HCT116 (cell line): ENCODE measurements at regions not wholly inside any gene's neighbourhood (a gene's known extent, or its start where the extent isn't known, plus 50 kb on each side); places are given as distances from the start of the nearest gene placed in this dataset.

ENCODE experiments used
- ATAC-seq: fragments of 200-7000 bp; cut with Tn5 transposase; 2 replicates; pipeline ENCODE4 v1.9.1; 2020; ENCODE audit warnings: mild to moderate bottlenecking, moderate library complexity
- BruUV-seq: library from RNA; stranded (reverse); fragments of 400-500 nt; replicated peaks from 2 replicates; lab custom pipeline; 2021; lab: Mats Ljungman, UMichigan
- CTCF ChIA-PET: fragments of 300-600 bp; sonication (Branson Sonifier 250); formaldehyde crosslinking; loops from one replicate; lab custom pipeline; 2021; ENCODE audit warnings: antibody characterized with exemption; lab: Charles Lee
- POLR2A ChIA-PET: fragments of 300-600, 350-600 bp; sonication (Branson Sonifier 250); formaldehyde crosslinking; loops from one replicate; lab custom pipeline; 2021; ENCODE audit warnings: antibody characterized with exemption; lab: Charles Lee
- RAD21 ChIA-PET, 2 experiments: fragments of 300-600 bp; sonication (Branson Sonifier 250); formaldehyde crosslinking; loops; one replicate each; lab custom pipeline; 2023; ENCODE audit warnings: low total read pairs in 2 of 2; ENCODE audit not compliant: uncharacterized antibody in 2 of 2, unreplicated experiment in 2 of 2, low non-redundant PET in 1 of 2; lab: Charles Lee
- DNase-seq: peaks from one replicate; pipeline ENCODE4 v3.0.0-alpha.2; 2010; ENCODE audit warnings: low read depth, low spot score
- H2AFZ ChIP-seq: fragments of 200-600 bp; shearing (Covaris generic), sonication (generic); 2 replicates; pipeline ENCODE4 v1.6.1; 2017; ENCODE audit warnings: low read depth, mixed run types, mixed read lengths, antibody characterized with exemption, low read length; ENCODE audit not compliant: poor library complexity, severe bottlenecking
- H3K27ac ChIP-seq: 2 replicates; pipeline ENCODE4 v1.5.1; 2012; ENCODE audit warnings: low read depth, low read length
- H3K27me3 ChIP-seq: fragments of 200-600 bp; sonication (generic); 2 replicates; pipeline ENCODE4 v1.6.1; 2016; ENCODE audit warnings: mixed run types, low read length, mixed read lengths; ENCODE audit not compliant: insufficient read depth
- H3K36me3 ChIP-seq, 2 experiments: fragments of 200-500 bp in 1 of 2; fragments of 200-600 bp in 1 of 2; sonication (Bioruptor generic) in 1 of 2; sonication (generic) in 1 of 2; 2 replicates each; pipeline versions ENCODE4 v1.5.1 to v1.6.1; 2014 to 2016; ENCODE audit warnings: low read length in 2 of 2, inconsistent platforms in 1 of 2, mixed read lengths in 1 of 2, mixed run types in 1 of 2; ENCODE audit not compliant: insufficient read depth in 2 of 2, control insufficient read depth in 1 of 2
- H3K4me1 ChIP-seq, 2 experiments: fragments of 200-600 bp in 1 of 2; sonication (generic) in 1 of 2; 2 replicates each; pipeline versions ENCODE4 v1.5.1 to v1.6.1; 2012 to 2017; ENCODE audit warnings: low read length in 2 of 2, inconsistent platforms in 1 of 2, mild to moderate bottlenecking in 1 of 2, mixed read lengths in 1 of 2, mixed run types in 1 of 2, moderate library complexity in 1 of 2; ENCODE audit not compliant: insufficient read depth in 2 of 2, control insufficient read depth in 1 of 2
- H3K4me2 ChIP-seq: fragments of 200-600 bp; sonication (generic); 2 replicates; pipeline ENCODE4 v1.6.1; 2017; ENCODE audit warnings: mixed run types, low read length, mixed read lengths
- H3K4me3 ChIP-seq, 2 experiments: fragments of 200-600 bp in 1 of 2; sonication (generic) in 1 of 2; replicated peaks in 1 of 2; 2 replicates each; pipeline ENCODE4 v1.5.1; 2011 to 2016; ENCODE audit warnings: low read length in 2 of 2, control low read depth in 1 of 2, low read depth in 1 of 2, mild to moderate bottlenecking in 1 of 2, mixed read lengths in 1 of 2, mixed run types in 1 of 2
- H3K79me2 ChIP-seq: fragments of 200-600 bp; sonication (generic); 2 replicates; pipeline ENCODE4 v1.6.1; 2017; ENCODE audit warnings: mild to moderate bottlenecking, mixed run types, low read length, moderate library complexity, mixed read lengths; ENCODE audit not compliant: insufficient read depth
- H3K9ac ChIP-seq: fragments of 200-600 bp; sonication (generic); 2 replicates; pipeline ENCODE4 v1.6.1; 2016; ENCODE audit warnings: low read length, mixed read lengths
- H3K9me2 ChIP-seq: fragments of 200-600 bp; sonication (generic), shearing (Covaris generic); 2 replicates; pipeline ENCODE4 v1.6.1; 2017; ENCODE audit warnings: mixed run types, mild to moderate bottlenecking, moderate library complexity; ENCODE audit not compliant: insufficient read depth
- H3K9me3 ChIP-seq, 2 experiments: fragments of 200-500 bp in 1 of 2; fragments of 200-600 bp in 1 of 2; sonication (Bioruptor generic) in 1 of 2; sonication (generic) in 1 of 2; 2 replicates each; pipeline ENCODE4 v1.6.1; 2014 to 2017; ENCODE audit warnings: low read length in 2 of 2, mixed read lengths in 2 of 2, inconsistent platforms in 1 of 2, low read depth in 1 of 2, mild to moderate bottlenecking in 1 of 2, mixed run types in 1 of 2, moderate library complexity in 1 of 2; ENCODE audit not compliant: control insufficient read depth in 1 of 2, insufficient read depth in 1 of 2
- H4K20me1 ChIP-seq: fragments of 200-600 bp; sonication (generic), shearing (Covaris generic); 2 replicates; pipeline ENCODE4 v1.6.1; 2017; ENCODE audit warnings: mixed run types, mild to moderate bottlenecking, moderate library complexity; ENCODE audit not compliant: insufficient read depth
- CEBPB ChIP-seq: IDR thresholded peaks from 2 replicates; pipeline ENCODE4 v1.6.1; 2012; ENCODE audit warnings: low read depth
- ELF1 ChIP-seq: IDR thresholded peaks from 2 replicates; pipeline ENCODE4 v1.6.1; 2012; ENCODE audit warnings: low read depth, borderline replicate concordance
- EZH2 ChIP-seq: fragments of 200-600 bp; sonication (generic); IDR thresholded peaks from 2 replicates; pipeline ENCODE4 v1.6.1; 2017; ENCODE audit warnings: antibody characterized with exemption, mixed run types
- FOSL1 ChIP-seq: IDR thresholded peaks from 2 replicates; pipeline ENCODE4 v1.6.1; 2012; ENCODE audit warnings: low read depth
- POLR2A ChIP-seq: IDR thresholded peaks from 2 replicates; pipeline ENCODE4 v1.7.0; 2011; ENCODE audit warnings: borderline replicate concordance; ENCODE audit not compliant: insufficient read depth, insufficient read length; ENCODE audit errors: extremely low read depth
- POLR2AphosphoS5 ChIP-seq: IDR thresholded peaks from 2 replicates; pipeline ENCODE4 v1.6.1; 2011; ENCODE audit warnings: mild to moderate bottlenecking, low read depth, low read length, moderate library complexity
- SIN3A ChIP-seq: IDR thresholded peaks from 2 replicates; pipeline ENCODE4 v1.6.1; 2012; ENCODE audit warnings: low read depth
- SP1 ChIP-seq: IDR thresholded peaks from 2 replicates; pipeline ENCODE4 v1.6.1; 2012; ENCODE audit warnings: low read depth
- SRF ChIP-seq: IDR thresholded peaks from 2 replicates; pipeline ENCODE4 v1.6.1; 2012; ENCODE audit warnings: low read depth
- TCF7L2 ChIP-seq: IDR thresholded peaks from 2 replicates; pipeline ENCODE4 v1.7.0; 2011; ENCODE audit warnings: borderline replicate concordance, inconsistent platforms; ENCODE audit not compliant: insufficient read depth, insufficient read length; ENCODE audit errors: extremely low read depth
- YY1 ChIP-seq: IDR thresholded peaks from 2 replicates; pipeline ENCODE4 v1.6.1; 2011; ENCODE audit warnings: low read length, low read depth, moderate library complexity, mild to moderate bottlenecking; ENCODE audit not compliant: insufficient replicate concordance; ENCODE audit errors: extremely low read depth
- ZNF274 ChIP-seq: fragments of 200-500 bp; sonication (Bioruptor generic); IDR thresholded peaks from 2 replicates; pipeline ENCODE4 v1.6.1; 2014; ENCODE audit warnings: mild to moderate bottlenecking, low read depth, low read length, inconsistent platforms
- intact Hi-C: fragments of 100-400 bp; cut with micrococcal nuclease; formaldehyde crosslinking; loops from 2 replicates; pipeline ENCODE4 v1.10.0; 2022
- TF ChIP-seq, protein P1 (sequence below): IDR thresholded peaks from 2 replicates; pipeline ENCODE4 v1.6.1; 2011; ENCODE audit warnings: mild to moderate bottlenecking, low read length, moderate library complexity; ENCODE audit not compliant: insufficient replicate concordance; ENCODE audit errors: extremely low read depth

DNA sequence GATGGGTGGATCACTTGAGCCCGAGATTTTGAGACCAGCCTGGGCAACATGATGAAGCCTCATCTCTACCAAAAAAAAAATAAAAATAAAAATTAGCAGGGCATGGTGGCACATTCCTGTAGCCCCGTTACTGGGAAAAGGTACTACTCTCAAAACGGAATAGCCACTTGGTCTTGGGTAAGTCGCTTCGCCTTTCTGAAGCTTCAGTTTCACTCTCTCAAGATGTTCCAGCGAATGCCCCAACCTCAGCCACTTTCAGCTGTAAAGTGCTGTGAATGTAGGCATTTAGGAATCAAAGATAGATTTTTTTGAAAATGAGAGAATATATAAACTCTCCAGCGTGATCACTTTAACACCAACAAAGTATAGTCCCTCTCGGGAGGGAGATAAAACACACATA lies 154.1 kb upstream of the HS3ST3A1 start:
- no peak overlapping the region for H3K4me2 ChIP-seq
- H3K27ac ChIP-seq = no peak overlapping the region
- RAD21 ChIA-PET = no interaction called here
- H2AFZ ChIP-seq = no peak overlapping the region
- no peaks in the 10 kb centered on the region for H3K36me3 ChIP-seq
- H3K4me1 ChIP-seq = no peaks in the 10 kb centered on the region
- no peaks in the 10 kb centered on the region for H3K9me2 ChIP-seq
- no peak overlapping the region for H3K9ac ChIP-seq
- H4K20me1 ChIP-seq = no peaks in the 10 kb centered on the region
- DNase-seq (no peak), ATAC-seq (no peak)
- no peaks in the 10 kb centered on the region for H3K9me3 ChIP-seq
- CTCF ChIA-PET = no interaction called here
- POLR2A ChIA-PET = no interaction called here
- intact Hi-C loops = no loop called here
- no peaks in the 10 kb centered on the region for H3K27me3 ChIP-seq
- no peaks in the 10 kb centered on the region for H3K79me2 ChIP-seq
- H3K4me3 ChIP-seq = no peak overlapping the region
- TF ChIP-seq FOSL1 (no peak), POLR2AphosphoS5 (no peak), SP1 (no peak)
- no TSS peak for BruUV-seq

DNA sequence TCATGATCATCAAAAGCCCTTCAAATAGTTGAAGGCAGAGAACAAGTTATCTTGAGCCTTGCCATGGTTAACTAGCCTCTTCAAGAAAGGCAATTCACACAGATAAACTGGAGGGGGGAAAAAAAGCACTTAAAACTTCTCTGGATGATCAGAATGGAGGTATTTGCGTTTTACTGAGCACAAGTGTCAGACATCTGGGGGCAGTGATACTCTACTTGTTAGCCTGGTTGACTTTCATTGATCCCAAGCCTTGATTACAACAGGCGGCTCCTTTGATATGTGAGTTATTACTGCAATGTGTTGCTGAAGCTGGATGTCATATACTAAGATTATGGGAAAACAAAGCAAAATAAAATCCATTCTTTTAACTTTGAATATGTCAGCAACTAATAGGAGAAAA lies 155.0 kb upstream of the HS3ST3A1 start:
- no peaks in the 10 kb centered on the region for H3K9me3 ChIP-seq
- H3K4me3 ChIP-seq = no peak overlapping the region
- POLR2A ChIA-PET = no interaction called here
- H3K9ac ChIP-seq = no peak overlapping the region
- ATAC-seq = no peak
- no peaks in the 10 kb centered on the region for H4K20me1 ChIP-seq
- BruUV-seq = no TSS peak
- no peaks in the 10 kb centered on the region for H3K27me3 ChIP-seq
- no peak for TF ChIP-seq ELF1
- TF ChIP-seq, all 23 proteins: peak for 0
- H2AFZ ChIP-seq = no peak overlapping the region
- no peak overlapping the region for H3K27ac ChIP-seq
- intact Hi-C loops = no loop called here
- H3K4me2 ChIP-seq = no peak overlapping the region
- no peaks in the 10 kb centered on the region for H3K79me2 ChIP-seq
- no peak for DNase-seq
- no peaks in the 10 kb centered on the region for H3K36me3 ChIP-seq
- H3K4me1 ChIP-seq = no peaks in the 10 kb centered on the region
- CTCF ChIA-PET = no interaction called here
- RAD21 ChIA-PET = no interaction called here
- no peaks in the 10 kb centered on the region for H3K9me2 ChIP-seq

DNA sequence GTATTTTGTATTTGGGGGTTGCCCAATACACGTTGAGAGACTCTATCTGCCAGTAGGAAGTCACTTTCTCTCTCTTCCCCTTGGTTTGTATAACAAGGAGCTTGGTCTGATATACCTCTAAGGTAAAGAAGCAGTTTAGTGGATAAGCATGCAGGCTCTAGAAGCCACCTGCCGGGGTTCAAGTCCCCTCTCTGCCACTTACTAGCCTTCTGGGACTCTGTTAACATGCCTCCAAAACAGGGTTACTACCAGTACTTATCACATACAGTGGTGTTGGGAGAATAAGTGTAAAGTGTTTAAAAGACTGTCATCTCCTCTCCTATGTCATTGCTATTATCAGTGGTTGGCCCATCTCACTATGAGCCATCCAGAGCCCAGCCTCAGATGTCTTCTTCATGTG lies 156.1 kb upstream of the HS3ST3A1 start:
- no peaks in the 10 kb centered on the region for H3K9me3 ChIP-seq
- H3K79me2 ChIP-seq = no peaks in the 10 kb centered on the region
- no peak for DNase-seq
- no peak overlapping the region for H2AFZ ChIP-seq
- ChIA-PET RAD21 (no interaction called here), POLR2A (no interaction called here), CTCF (no interaction called here)
- TF ChIP-seq CEBPB = no peak
- TF ChIP-seq YY1 = no peak
- TF ChIP-seq SRF = no peak
- no peak for TF ChIP-seq POLR2A
- TF ChIP-seq TCF7L2 = no peak
- TF ChIP-seq ZNF274 = no peak
- TF ChIP-seq, protein P1, sequence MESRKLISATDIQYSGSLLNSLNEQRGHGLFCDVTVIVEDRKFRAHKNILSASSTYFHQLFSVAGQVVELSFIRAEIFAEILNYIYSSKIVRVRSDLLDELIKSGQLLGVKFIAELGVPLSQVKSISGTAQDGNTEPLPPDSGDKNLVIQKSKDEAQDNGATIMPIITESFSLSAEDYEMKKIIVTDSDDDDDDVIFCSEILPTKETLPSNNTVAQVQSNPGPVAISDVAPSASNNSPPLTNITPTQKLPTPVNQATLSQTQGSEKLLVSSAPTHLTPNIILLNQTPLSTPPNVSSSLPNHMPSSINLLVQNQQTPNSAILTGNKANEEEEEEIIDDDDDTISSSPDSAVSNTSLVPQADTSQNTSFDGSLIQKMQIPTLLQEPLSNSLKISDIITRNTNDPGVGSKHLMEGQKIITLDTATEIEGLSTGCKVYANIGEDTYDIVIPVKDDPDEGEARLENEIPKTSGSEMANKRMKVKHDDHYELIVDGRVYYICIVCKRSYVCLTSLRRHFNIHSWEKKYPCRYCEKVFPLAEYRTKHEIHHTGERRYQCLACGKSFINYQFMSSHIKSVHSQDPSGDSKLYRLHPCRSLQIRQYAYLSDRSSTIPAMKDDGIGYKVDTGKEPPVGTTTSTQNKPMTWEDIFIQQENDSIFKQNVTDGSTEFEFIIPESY = no peak
- no peak for TF ChIP-seq EZH2
- TF ChIP-seq SIN3A = no peak
- no peak for TF ChIP-seq ELF1
- intact Hi-C loops = no loop called here
- H3K9me2 ChIP-seq = no peaks in the 10 kb centered on the region
- H4K20me1 ChIP-seq = no peaks in the 10 kb centered on the region
- H3K36me3 ChIP-seq = no peaks in the 10 kb centered on the region
- ATAC-seq = no peak
- H3K4me1 ChIP-seq = no peaks in the 10 kb centered on the region
- no peak overlapping the region for H3K27ac ChIP-seq
- BruUV-seq = no TSS peak
- no peak overlapping the region for H3K9ac ChIP-seq
- no peak overlapping the region for H3K4me3 ChIP-seq
- H3K27me3 ChIP-seq = no peaks in the 10 kb centered on the region
- no peak overlapping the region for H3K4me2 ChIP-seq
